NCI-H2227 treated with DMSO at 0.1 percent for 48 hours (cell line): ENCODE measurements at regions not wholly inside any gene's neighbourhood (a gene's known extent, or its start where the extent isn't known, plus 50 kb on each side); places are given as distances from the start of the nearest gene placed in this dataset.
A peak's percentile ranks its signal among the peaks of the same experiment; 100 is the strongest.

Source experiments
- DNase-seq: peaks from one replicate; lab custom pipeline; 2025; lab: John Stamatoyannopoulos, UW

DNA sequence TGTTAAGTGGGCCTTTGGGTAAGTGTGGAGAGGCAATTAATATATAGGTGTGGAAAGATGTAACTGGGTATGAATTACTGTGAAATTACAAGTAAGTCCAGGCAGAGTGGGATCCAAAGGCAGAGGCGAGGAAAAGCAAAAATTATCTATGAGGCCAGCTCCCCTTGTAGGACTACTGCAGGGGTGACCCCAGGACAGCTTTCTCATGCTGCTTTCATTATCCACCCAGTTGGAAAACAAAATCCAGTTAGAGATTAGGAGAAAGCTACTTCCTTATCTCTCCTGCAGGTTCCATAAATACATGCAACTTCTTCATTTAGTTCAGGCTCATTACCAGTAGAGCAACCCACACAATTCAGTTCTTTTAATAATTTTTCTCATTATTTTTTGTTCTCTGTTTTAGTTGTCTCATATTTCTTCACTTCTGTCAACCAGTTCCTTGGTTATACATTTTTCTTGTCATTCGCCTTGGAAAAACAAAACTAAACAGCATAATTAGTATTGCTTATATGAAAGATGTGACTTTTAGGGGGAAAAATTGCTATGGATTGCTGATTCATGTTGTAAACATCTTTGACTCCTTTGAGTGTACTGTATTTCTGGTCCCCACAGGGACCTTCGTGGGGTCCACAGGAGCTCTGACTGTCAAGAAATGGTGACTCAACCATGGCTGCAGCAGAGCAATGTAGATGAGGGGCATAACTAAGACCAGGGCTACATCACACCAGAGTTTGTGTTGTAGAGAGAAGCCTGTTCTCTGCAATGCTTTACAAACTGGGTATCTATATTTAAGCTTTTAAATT is 110.4 kb upstream of the PARD3B start:
- DNase-seq, result no peak

DNA sequence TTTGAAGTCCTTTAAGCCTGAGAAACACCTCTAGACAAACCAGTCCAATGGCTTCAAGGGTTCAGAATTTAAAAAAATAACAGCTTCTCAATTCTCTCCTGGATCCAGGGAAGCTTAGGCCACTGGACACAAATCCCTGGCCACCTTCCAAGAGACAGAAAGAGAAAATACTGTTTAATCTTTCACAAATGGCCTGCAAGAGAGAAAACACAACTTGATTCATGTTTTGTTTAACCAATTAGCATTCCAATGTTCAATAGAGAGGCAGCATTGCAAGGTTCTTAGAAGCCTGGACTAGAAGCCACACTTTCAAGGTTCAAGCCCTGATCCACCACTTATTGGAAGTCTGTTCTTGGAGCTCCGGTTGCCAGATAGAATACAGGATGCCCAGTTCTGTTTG is 109.0 kb upstream of the PARD3B start:
- no peak for DNase-seq

DNA sequence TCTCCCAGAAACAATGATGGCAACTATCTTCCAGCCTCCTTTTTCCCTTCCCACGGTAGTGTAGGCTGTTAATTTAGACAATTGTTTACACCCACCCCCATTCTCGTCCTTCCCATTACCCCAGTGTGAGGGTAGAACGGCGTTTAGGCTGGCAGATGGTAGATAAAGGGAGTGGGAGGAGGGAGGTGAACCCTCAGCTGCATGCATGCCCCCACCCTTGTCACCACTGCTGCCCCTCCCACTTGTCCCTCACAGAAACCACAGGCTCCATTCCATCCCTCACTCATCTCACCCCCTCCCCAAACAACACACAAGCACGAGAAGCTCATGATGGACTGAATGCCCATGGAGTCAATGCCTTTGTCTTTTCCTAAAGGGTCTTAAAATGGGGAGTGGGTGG is 107.9 kb upstream of the PARD3B start:
- peak; percentile 96 for DNase-seq

DNA sequence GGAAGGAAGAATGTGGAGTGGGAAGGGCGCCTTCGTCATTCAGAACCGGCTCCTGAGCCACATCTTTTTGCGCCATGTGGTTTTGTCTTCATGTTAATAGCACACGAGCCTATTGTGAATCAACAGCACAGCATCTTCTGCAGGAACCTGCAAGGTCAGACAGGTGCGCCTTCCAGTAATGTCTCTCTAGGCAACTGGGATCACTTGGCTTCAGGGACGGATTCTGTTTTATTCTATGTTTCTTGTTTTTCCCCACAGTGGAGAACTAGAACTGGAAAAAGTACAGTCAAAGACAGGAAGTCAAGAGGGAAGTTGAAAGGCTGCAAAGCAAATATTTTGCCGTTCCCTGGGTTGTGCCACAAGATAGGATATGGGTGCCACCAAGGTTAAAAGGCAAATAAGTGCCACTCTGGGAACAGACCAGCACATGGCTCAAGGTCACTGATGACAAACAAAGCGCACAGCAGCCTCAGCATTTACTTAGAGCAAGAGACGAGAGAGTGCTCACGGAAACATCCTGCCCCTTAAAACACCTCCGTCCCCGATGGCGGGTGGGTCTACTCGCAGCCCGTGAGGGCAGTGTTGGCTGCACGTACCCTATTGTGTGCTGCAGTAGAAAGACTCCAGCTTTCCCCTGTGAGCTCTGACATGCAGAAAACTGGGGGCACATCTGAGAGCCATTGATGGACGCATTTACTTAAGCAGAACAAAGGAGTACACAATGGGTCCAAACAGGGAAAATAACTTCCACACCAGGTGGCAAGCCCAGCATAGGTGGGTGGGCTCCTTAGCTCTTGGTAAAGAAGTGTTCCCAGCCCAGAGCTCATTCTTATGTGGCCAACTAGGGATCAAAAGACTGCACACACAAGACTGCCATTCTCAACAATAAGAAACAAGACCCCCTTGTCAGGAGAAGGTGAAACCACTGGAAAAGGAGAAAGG is 107.2 kb upstream of the PARD3B start:
- peak; percentile 96 for DNase-seq

DNA sequence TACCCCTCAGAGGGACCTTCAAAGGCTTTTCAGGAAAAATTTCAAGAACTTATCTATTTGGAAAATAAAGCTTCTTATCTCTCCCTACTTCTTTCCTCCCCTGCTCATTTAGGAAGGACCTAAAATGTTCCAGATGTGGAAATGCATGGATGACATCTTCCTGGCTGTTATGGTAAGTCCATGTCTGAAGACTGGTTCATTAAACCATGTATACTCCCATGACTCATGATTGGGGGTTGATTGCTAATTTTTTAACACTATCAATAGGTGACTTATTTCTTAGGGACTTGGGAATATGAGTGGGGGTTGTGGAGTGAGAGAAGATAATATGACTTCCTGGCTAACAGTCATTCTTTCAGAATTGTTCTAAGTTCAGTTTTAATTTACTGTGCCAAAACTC is 104.0 kb upstream of the PARD3B start:
- no peak for DNase-seq

DNA sequence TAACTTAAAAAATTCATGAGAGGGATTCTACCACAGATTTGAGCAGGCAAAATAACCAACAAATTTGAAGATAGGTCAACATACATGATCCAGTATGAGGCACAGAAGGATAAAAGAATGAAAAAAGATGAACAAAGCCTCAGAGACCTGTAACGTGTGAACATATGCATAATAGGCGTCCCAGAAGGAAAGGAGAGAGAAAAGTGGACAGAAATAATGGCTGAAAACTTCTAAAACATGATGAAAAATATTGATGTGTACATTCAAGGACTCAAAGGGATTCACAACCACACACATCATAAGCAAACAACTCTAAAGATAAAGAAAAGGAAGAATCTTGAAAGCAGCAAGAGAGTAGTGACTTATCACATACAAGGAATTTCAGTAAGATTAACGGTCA is 100.1 kb upstream of the PARD3B start:
- DNase-seq, result no peak

DNA sequence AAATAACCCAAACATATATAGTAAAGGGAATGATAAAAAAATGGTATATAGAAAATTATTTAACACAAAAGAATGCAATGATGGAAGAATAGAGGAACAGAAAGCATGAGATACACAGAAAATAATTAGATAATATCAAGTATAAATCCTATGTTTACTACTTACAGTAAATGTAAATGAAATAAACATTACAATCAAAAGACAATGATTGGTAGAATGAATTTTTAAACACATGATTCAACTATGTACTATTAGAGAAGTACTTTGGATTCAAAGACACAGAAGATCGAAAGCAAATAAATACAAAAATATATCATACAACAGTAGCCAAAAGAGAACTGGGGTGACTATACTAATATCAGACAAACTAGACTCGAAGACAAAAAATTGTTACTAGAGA is 97.6 kb upstream of the PARD3B start:
- DNase-seq, result no peak

DNA sequence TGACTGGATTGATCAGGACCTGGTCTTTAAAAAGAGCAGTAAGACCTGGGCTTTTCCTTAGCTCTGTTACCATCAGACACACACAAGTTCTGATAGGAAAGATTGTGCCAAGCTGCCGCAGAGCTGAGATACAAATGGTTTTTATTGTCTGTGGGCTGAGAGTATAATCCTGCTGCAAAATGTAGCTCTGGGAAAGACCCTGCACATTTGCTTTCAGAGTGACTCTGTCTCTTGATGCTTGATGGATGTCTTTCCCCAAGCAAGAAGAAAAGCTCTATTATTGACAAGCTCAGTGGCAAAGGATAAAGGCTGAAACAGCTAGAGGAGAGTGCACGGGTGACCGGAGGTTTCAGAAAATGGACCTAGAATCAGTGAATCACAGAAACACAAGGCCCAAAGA is 95.3 kb upstream of the PARD3B start:
- DNase-seq, result peak; percentile 14

DNA sequence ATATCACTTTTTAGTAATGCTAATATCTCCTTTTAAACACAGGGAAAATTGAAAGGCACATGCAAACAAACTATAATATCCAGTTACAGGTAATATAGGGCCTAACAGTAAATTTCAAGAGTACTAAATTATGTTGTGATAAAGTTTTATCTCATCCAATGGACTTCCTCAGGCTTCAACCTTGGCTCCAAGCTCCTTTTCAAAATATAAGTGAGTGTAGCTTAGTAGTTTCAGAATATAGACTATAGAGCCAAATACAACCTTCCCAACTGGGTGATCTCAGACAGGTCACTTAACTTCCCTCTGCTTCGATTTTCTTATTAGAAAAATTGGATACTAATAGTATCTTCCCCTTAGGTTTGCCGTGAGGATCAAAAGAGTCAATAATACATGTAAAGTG is 93.5 kb upstream of the PARD3B start:
- no peak for DNase-seq

DNA sequence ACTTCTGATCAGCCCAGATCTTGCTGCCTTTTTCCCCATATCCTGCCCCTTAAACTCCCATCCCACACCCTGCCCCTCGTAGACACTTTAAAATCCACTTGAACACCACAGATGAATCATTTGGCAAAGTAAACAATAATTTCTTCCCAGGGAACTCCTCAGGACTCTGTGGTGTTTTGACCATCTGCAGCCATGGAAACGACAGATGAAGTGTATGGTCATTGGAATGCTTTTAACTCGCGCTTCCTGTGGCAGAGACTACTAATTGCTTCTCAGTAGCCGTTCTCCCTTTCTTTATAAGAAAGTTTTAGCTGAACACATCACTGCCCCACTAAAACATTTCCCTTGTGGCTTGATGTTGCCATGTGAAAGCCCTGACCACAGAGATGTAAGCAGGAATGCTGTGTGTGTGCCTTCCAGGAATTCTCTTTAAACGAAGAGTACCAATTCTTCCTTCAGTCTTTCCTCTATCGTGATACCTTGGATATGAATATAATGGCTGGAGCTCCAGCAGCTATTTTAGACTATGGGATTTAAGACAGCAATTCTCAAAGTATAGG is 92.7 kb upstream of the PARD3B start:
- peak; percentile 95 for DNase-seq

DNA sequence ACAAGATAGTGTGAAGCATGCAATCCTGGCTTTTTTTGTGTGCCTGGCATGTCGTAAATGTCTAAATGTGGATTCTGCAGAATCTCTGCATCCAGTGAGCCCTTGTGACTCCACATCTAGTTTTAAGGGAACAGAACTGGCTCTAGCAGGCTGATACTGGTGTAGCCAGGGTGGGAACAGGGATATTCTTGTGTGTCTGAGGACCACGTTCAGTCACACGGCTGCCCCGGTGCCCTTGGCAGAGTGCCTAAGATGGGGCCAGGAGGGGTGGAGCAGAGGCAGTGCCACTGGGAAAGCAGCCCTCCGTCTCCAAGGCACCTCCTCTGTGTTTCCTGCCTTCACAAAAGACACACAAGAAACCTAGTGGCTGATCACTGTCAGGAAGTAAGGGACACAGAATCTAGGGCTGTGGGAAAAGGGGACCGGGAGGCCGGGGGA is 91.5 kb upstream of the PARD3B start:
- peak; percentile 32 for DNase-seq

DNA sequence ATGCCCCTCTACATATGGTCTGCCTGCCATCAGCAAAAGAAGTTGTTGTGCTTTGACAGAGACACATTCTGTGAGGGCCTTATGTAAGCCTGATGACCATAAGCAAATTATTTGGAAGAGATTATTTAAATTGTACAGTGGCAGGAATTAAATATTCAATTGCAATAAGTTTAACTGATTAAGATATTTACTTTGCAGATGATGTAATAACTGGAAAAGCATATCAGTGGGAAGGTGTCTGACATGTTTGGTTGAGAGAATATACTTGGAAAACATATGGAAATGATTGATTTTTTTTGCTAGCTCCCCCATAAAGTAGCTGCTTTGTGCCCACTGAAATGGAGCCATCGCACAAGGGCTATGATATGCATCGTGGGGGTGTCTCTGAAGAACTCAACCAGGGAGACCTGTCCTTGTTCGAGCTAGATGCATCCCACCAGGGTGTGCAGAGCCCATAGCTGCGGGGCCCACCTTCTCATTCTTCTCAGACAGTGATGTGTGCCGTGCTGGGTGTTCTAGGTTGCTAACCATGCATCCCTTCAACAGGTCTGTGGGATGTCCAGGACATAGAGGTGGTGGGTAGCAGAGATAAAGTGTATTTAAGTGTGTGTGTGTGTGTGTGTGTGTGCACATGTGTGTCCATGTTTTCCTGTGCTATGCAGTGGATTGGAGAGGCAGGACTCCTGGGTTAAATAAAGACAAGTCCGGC is 90.4 kb upstream of the PARD3B start:
- DNase-seq, result no peak

DNA sequence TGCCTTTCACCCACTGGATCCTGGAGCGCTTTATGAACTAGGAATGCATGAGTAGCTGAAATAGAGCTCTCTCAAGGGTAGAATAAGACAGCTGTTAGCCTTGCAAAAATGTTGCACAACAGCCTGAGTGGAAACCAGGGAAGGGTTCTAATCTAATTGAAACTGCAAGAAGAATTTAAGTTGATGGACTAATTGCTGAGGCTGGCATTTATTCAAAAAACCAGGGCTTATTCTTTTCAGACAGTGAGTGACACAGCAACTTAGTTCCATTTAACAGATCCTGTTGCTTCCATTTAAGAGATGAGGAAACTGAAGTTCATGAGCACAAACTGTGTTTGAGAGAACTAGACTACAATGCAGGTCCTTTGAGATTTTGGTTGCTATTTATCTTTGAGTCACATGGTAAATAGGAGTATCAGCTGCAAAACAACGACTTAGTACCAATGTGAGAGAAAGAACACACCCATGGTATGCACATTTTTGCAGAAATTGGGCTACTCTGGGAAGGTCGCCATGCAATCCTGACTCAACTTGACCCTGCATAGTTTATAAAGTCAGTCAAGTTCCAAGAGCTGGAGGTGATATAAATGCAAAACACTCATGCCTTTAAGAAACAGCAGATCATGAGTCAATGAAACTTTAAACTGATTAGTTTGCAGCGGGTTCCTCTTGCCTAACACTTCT is 76.4 kb upstream of the PARD3B start:
- no peak for DNase-seq

DNA sequence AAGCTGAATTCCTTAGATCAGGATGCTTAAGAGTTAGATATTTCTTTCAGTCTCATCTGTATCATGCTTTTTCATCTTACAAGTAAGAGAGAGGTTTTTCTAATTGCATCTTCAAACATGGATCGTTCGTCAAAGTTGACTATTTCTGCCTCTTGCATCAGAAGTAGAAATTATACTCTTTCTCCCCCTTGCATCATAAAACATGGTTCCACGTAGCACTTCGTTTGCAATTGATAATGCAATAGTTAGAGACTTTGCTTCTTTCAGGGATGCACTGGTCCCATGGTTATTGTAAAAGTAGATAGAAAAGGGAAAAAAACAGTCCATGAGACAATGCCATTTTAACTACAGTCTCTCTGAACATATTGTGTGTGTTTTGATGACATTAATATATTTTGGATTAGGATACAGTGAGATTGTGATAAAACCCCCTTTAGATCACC is 75.1 kb upstream of the PARD3B start:
- no peak for DNase-seq

DNA sequence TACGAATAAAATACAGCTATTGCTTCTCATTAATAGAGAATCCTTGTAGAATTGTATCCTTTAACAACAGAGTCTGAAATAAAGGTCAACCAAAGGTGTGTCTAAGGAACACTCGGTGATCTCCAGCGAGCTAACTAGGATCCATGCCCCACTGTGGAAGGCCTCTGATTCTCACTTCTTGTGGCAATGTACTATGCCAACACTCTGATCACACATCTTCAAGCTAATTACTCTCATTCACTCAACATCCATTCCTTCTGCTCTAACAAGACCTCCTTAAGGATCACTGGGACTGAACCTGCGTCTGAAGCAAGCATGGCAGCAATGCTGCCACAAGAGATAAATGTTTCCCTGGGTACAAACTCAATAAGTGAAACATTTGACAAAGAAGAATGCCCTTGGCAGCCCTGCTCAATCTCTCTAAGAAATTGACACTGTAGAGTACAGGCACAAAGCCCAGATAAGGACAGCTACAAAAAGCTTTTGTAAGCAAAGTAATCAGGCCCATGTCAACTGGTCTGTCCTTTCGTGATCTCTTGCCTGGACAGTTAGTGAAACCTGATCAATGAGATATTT is 74.6 kb upstream of the PARD3B start:
- no peak for DNase-seq

DNA sequence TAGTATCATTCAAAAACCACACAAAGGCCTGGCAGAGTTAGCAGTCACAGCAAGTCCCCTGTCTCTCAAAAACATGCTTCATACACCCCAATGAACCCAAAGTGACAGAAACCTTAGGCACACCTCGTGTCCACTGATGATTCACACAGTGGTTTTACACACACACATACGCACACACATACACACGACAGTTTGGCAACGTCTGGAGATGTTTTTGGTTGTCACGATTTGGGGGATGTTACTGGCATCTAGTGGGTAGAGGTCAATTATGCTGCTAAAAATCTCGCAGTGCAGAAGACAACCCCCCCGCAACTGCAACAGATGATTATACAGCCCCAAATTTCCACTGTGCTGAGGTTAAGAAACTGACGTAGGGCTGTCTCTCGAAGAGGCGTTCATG is 72.9 kb upstream of the PARD3B start:
- DNase-seq, result no peak

DNA sequence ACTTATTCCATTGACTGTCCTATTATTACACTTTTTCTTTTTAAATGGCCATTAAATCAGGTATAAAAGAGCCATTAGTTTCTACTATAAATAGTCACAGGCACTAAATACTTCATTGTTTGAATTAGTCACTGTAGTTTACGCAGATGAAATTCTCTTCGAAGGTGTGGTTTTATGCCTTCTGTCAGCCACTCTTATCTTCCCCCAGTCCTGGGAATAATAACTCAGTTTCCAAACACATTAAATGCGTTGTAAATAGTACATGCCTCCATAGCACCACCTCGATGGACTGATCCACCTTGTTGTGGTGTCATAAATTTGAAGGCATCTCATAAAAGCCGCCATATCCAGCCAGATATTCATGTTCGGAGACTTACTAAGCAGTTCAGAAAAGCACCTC is 72.1 kb upstream of the PARD3B start:
- DNase-seq, result no peak

DNA sequence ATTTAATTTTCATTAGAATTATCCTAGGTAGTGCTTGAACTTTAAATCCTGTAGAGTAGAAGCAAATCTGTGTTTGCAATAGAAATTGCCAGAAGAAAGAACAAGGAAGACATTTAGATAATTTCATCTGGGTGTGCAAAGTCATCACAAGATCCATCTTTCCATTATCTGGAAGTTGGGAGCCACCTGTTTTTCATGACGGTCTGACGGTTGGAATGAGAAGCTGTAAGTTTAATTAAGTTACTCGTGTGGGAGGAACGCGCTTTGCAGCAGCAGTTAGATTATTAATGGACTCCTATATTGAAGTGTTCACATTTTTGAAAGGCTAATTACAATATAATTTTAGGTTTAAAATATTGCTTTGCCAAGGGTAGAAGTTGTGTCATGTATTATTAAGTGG is 69.9 kb upstream of the PARD3B start:
- no peak for DNase-seq

DNA sequence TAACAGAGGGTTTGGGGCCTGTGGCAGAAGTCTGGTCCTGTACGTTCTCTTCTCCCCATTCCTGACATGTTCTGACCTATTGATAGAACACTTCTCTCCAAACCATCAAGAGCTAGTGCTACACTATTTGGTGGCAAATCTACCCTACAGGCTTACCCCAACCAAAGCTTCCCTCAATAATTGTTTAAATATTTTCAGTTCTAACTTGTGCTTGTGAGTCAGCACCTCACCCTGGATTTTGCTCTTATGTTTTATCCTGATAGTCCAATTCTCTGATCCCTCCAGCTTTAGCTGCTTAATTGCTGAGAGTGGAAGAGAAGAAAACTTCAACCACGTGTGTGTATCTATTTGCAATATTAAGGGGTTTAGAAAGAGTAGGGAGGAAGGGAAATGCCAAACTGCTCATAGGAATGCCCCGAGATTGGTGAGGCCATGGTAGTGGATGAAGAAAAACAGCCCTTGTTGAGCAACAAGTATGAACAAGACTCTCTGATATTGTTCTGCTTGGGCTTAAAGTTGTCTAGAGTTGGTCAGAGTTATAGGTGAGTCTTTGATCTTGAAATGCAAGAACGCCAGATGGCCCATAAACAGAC is 67.8 kb upstream of the PARD3B start:
- no peak for DNase-seq

DNA sequence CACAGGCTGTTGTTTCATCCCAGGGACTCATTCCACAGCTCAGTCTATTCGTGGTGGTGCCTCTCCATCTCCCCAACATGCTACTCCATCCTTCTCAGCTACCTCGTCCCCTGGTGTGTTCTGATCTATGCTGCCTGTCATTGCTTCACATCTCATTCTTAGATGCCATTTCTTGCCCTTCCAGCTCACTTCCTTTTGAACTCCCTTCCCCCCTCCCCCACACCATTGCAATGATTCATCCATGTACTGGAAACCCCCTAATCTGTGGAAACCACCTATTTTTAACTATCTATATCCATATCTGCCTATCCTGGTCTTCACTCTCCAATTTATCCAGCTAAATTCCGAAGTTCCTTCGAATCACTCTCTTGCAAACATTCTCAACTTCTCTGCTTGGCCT is 65.7 kb upstream of the PARD3B start:
- DNase-seq, result no peak

DNA sequence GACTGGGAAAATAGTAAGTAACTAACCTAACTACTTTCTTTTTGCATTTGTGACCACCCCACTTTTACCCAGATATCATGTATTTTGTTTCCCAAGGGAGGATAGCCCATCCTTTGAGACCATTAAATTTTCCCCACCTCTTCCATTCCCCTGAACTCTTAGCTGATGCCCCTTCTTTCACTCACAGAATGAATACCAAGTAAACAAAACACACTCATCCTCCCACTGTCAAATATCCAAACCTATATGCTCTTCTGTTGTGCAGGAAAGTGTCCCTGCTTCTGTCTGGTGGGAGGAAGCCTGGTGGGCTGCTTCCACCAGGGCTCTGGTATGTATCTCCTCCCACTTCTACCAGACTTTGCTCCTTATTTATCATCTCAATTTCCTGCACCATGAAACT is 64.6 kb upstream of the PARD3B start:
- no peak for DNase-seq
